ENCODE measurements at regions not wholly inside any gene's neighbourhood (a gene's known extent, or its start where the extent isn't known, plus 50 kb on each side); places are given as distances from the start of the nearest gene placed in this dataset.

- TF ChIP-seq CTCF (IDR thresholded peaks at IDR 0.05) (no peak), POLR2AphosphoS5 (IDR thresholded peaks at IDR 0.05) (no peak), POLR2A (IDR thresholded peaks at IDR 0.05) (no peak)
Observed at GRCh38 chr2:47236503-47237215, 60.3 kb upstream of the CALM2 start.

All from breast epithelium (tissue), 3 donors.